ENCODE measurements at regions not wholly inside any gene's neighbourhood (a gene's known extent, or its start where the extent isn't known, plus 50 kb on each side); places are given as distances from the start of the nearest gene placed in this dataset.

DNA sequence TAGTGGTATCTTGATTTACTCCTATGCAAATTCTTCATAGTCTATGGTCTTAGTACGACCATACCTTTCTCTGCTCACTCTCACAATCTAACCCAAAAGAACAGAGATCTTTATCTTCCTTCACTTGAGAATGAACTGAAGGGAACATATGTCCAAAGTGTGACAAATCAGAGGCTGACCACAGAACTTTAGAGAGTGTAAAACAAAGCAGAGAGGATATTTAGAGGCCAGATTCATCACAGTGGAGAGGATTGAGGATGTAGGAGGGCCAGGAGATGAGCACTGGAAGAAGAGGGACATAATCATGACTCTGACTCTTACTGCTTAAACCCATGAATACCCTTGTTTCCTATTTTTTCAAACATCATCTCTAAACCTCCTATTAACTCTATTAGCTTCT, 935.3 kb upstream of the PHF14 start:
- TF ChIP-seq, protein P1, sequence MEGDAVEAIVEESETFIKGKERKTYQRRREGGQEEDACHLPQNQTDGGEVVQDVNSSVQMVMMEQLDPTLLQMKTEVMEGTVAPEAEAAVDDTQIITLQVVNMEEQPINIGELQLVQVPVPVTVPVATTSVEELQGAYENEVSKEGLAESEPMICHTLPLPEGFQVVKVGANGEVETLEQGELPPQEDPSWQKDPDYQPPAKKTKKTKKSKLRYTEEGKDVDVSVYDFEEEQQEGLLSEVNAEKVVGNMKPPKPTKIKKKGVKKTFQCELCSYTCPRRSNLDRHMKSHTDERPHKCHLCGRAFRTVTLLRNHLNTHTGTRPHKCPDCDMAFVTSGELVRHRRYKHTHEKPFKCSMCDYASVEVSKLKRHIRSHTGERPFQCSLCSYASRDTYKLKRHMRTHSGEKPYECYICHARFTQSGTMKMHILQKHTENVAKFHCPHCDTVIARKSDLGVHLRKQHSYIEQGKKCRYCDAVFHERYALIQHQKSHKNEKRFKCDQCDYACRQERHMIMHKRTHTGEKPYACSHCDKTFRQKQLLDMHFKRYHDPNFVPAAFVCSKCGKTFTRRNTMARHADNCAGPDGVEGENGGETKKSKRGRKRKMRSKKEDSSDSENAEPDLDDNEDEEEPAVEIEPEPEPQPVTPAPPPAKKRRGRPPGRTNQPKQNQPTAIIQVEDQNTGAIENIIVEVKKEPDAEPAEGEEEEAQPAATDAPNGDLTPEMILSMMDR (IDR thresholded peaks at IDR 0.05): no peak
- TF ChIP-seq CBFB (CRISPR knock-in tag; IDR thresholded peaks at IDR 0.05; ENCODE audit: low read depth) (no peak), ESRRA (CRISPR knock-in tag; IDR thresholded peaks at IDR 0.05; ENCODE audit: borderline replicate concordance) (no peak)

All from WTC11 (cell line).